H1 (cell line): ENCODE measurements at regions not wholly inside any gene's neighbourhood (a gene's known extent, or its start where the extent isn't known, plus 50 kb on each side); places are given as distances from the start of the nearest gene placed in this dataset.

Experiments
- CTCF ChIA-PET: fragments of 300-600 bp; sonication (Branson Sonifier 250); formaldehyde crosslinking; loops from one replicate; lab custom pipeline; 2021; ENCODE audit not compliant: partially characterized antibody; lab: Charles Lee
- POLR2A ChIA-PET: fragments of 300-600 bp; sonication (Branson Sonifier 250); formaldehyde crosslinking; loops from one replicate; lab custom pipeline; 2021; ENCODE audit warnings: inconsistent platforms; ENCODE audit not compliant: partially characterized antibody; lab: Charles Lee
- DNase-seq, 2 experiments: peaks; one replicate each; pipeline versions ENCODE4 v3.0.0 to v3.0.0-alpha.2; 2010 to 2022; ENCODE audit warnings: low spot score in 2 of 2, low read depth in 1 of 2, mixed read lengths in 1 of 2
- FAIRE-seq: peaks from 2 replicates; lab custom pipeline; 2011; peaks lifted over from hg19 to GRCh38; lab: Jason Lieb, UNC
- H2AFZ ChIP-seq: 2 replicates; pipeline ENCODE4 v1.8.1; 2012; ENCODE audit warnings: low read length, inconsistent platforms
- H2AK5ac ChIP-seq: 2 replicates; pipeline ENCODE4 v1.6.1; 2013; ENCODE audit warnings: low read depth, low read length
- H2BK120ac ChIP-seq: replicated peaks from 2 replicates; pipeline ENCODE3; 2013; ENCODE audit warnings: low read depth, low read length, inconsistent platforms
- H2BK12ac ChIP-seq: 2 replicates; pipeline ENCODE4 v1.6.1; 2013; ENCODE audit warnings: low read depth, low read length
- H2BK15ac ChIP-seq: 2 replicates; pipeline ENCODE4 v1.6.1; 2013; ENCODE audit warnings: low read length
- H2BK20ac ChIP-seq: 2 replicates; pipeline ENCODE4 v1.6.1; 2013; ENCODE audit warnings: low read length
- H2BK5ac ChIP-seq: 2 replicates; pipeline ENCODE4 v1.6.1; 2013; ENCODE audit warnings: low read depth, low read length
- H3K14ac ChIP-seq: 2 replicates; pipeline ENCODE4 v1.6.1; 2013; ENCODE audit warnings: inconsistent platforms; ENCODE audit not compliant: insufficient read length
- H3K18ac ChIP-seq: 2 replicates; pipeline ENCODE4 v1.6.1; 2013; ENCODE audit warnings: low read length; ENCODE audit errors: extremely low read depth
- H3K23ac ChIP-seq: 2 replicates; pipeline ENCODE4 v1.6.1; 2013; ENCODE audit warnings: inconsistent platforms; ENCODE audit not compliant: insufficient read length
- H3K23me2 ChIP-seq: 2 replicates; pipeline ENCODE4 v1.6.1; 2013; ENCODE audit warnings: low read depth, low read length
- H3K27ac ChIP-seq: 2 replicates; pipeline ENCODE4 v1.6.1; 2011; ENCODE audit warnings: low read depth, low read length, inconsistent platforms
- H3K27me3 ChIP-seq, 4 experiments: replicated peaks in 1 of 4; 1 replicate in 1 of 4; 2 replicates in 3 of 4; pipeline versions ENCODE4 v1.6.1 to v1.8.1; 2011 to 2013; ENCODE audit warnings: low read length in 3 of 4, mild to moderate bottlenecking in 3 of 4, inconsistent platforms in 2 of 4, mixed read lengths in 2 of 4, moderate library complexity in 1 of 4; ENCODE audit not compliant: control insufficient read depth in 3 of 4, insufficient read depth in 3 of 4; ENCODE audit errors: extremely low read depth in 1 of 4
- H3K36me3 ChIP-seq, 4 experiments: 2 replicates each; pipeline versions ENCODE4 v1.6.1 to v1.8.1; 2011 to 2013; ENCODE audit warnings: mild to moderate bottlenecking in 4 of 4, low read length in 3 of 4, moderate library complexity in 2 of 4, control low read depth in 1 of 4, inconsistent platforms in 1 of 4; ENCODE audit not compliant: insufficient read depth in 4 of 4, control insufficient read depth in 2 of 4
- H3K4ac ChIP-seq: replicated peaks from 2 replicates; pipeline ENCODE3; 2013; ENCODE audit warnings: low read length, low read depth, mixed read lengths, inconsistent platforms; ENCODE audit not compliant: insufficient read length
- H3K4me1 ChIP-seq, 4 experiments: replicated peaks in 1 of 4; 1 replicate in 1 of 4; 2 replicates in 3 of 4; pipeline versions ENCODE4 v1.6.1 to v1.8.1; 2011 to 2013; ENCODE audit warnings: low read length in 3 of 4, inconsistent platforms in 2 of 4, mixed read lengths in 1 of 4; ENCODE audit not compliant: insufficient read depth in 4 of 4, control insufficient read depth in 3 of 4
- H3K4me2 ChIP-seq, 2 experiments: 2 replicates each; pipeline versions ENCODE4 v1.6.1 to v1.8.1; 2011 to 2013; ENCODE audit warnings: low read depth in 2 of 2, low read length in 2 of 2, control low read depth in 1 of 2, inconsistent platforms in 1 of 2, mild to moderate bottlenecking in 1 of 2; ENCODE audit not compliant: insufficient read depth in 1 of 2
- H3K4me3 ChIP-seq, 4 experiments: fragments of 200-600, 300-600 bp in 1 of 4; sonication (generic), shearing (Covaris generic), sonication (Bioruptor Twin) in 1 of 4; 2 replicates each; pipeline versions ENCODE4 v1.5.1 to v1.8.1; 2011 to 2016; ENCODE audit warnings: low read length in 4 of 4, low read depth in 3 of 4, control low read depth in 2 of 4, inconsistent platforms in 2 of 4, mild to moderate bottlenecking in 2 of 4, mixed read lengths in 1 of 4, moderate library complexity in 1 of 4; ENCODE audit not compliant: insufficient read depth in 2 of 4; ENCODE audit errors: extremely low read depth in 1 of 4
- H3K56ac ChIP-seq: replicated peaks from 2 replicates; pipeline ENCODE3; 2013; ENCODE audit warnings: low read depth, mild to moderate bottlenecking, mixed read lengths, low read length, inconsistent platforms; ENCODE audit not compliant: insufficient read length
- H3K79me1 ChIP-seq: 2 replicates; pipeline ENCODE4 v1.6.1; 2013; ENCODE audit warnings: low read depth, low read length, control low read depth
- H3K79me2 ChIP-seq, 2 experiments: 2 replicates each; pipeline versions ENCODE4 v1.6.1 to v1.8.1; 2012 to 2013; ENCODE audit warnings: low read length in 2 of 2, mild to moderate bottlenecking in 2 of 2, inconsistent platforms in 1 of 2; ENCODE audit not compliant: insufficient read depth in 2 of 2, control insufficient read depth in 1 of 2
- H3K9ac ChIP-seq, 4 experiments: replicated peaks in 1 of 4; 1 replicate in 1 of 4; 2 replicates in 3 of 4; pipeline versions ENCODE4 v1.6.1 to v1.8.1; 2011 to 2013; ENCODE audit warnings: low read depth in 3 of 4, low read length in 3 of 4, control low read depth in 2 of 4, mild to moderate bottlenecking in 2 of 4, moderate library complexity in 2 of 4, inconsistent platforms in 1 of 4; ENCODE audit errors: extremely low read depth in 1 of 4
- H3K9me3 ChIP-seq, 2 experiments: 2 replicates each; pipeline versions ENCODE4 v1.6.1 to v1.8.1; 2012 to 2013; ENCODE audit warnings: mild to moderate bottlenecking in 2 of 2, moderate library complexity in 2 of 2, control low read depth in 1 of 2, inconsistent platforms in 1 of 2, low read depth in 1 of 2, low read length in 1 of 2, mixed read lengths in 1 of 2; ENCODE audit not compliant: insufficient read depth in 2 of 2
- H4K20me1 ChIP-seq, 2 experiments: replicated peaks in 1 of 2; 2 replicates each; pipeline versions ENCODE3 to v1.8.1; 2011 to 2013; ENCODE audit warnings: inconsistent platforms in 2 of 2, low read length in 2 of 2, mild to moderate bottlenecking in 1 of 2; ENCODE audit not compliant: insufficient read depth in 2 of 2, control insufficient read depth in 1 of 2
- H4K5ac ChIP-seq: 2 replicates; pipeline ENCODE4 v1.6.1; 2013; ENCODE audit warnings: low read length, low read depth, mixed read lengths, inconsistent platforms; ENCODE audit not compliant: insufficient read length
- H4K8ac ChIP-seq: 2 replicates; pipeline ENCODE4 v1.8.0; 2013; ENCODE audit warnings: mild to moderate bottlenecking, moderate library complexity, low read length, inconsistent platforms; ENCODE audit not compliant: insufficient read depth; ENCODE audit errors: extremely low read depth
- H4K91ac ChIP-seq: replicated peaks from 2 replicates; pipeline ENCODE3; 2013; ENCODE audit warnings: low read length, mixed read lengths, inconsistent platforms; ENCODE audit not compliant: insufficient read length
- BACH1 ChIP-seq: IDR thresholded peaks from 2 replicates; pipeline ENCODE4 v1.6.1; 2012; ENCODE audit warnings: low read length, improper control_type of control experiment
- GTF2F1 ChIP-seq: IDR thresholded peaks from 2 replicates; pipeline ENCODE4 v1.6.1; 2012; ENCODE audit warnings: low read depth, low read length, improper control_type of control experiment, borderline replicate concordance
- JUND ChIP-seq: IDR thresholded peaks from 2 replicates; pipeline ENCODE4 v1.6.1; 2011; ENCODE audit warnings: mild to moderate bottlenecking, improper control_type of control experiment, low read length
- KDM1A ChIP-seq: fragments of 200-600, 300-600 bp; sonication (generic); IDR thresholded peaks from 2 replicates; pipeline ENCODE4 v1.7.1; 2016; ENCODE audit warnings: mild to moderate bottlenecking, low read length, borderline replicate concordance
- NANOG ChIP-seq: IDR thresholded peaks from 2 replicates; pipeline ENCODE4 v1.6.1; 2011; ENCODE audit warnings: low read length, low read depth, mild to moderate bottlenecking, inconsistent platforms; ENCODE audit not compliant: insufficient read depth, poor library complexity, severe bottlenecking
- PHF8 ChIP-seq: fragments of 200-600 bp; sonication (generic); conservative IDR thresholded peaks from 2 replicates; pipeline ENCODE4 v1.7.1; 2012; ENCODE audit warnings: low read depth, mild to moderate bottlenecking, inconsistent platforms, low read length, moderate library complexity
- RAD21 ChIP-seq, 2 experiments: IDR thresholded peaks in 1 of 2; conservative IDR thresholded peaks in 1 of 2; 2 replicates each; pipeline ENCODE4 v1.6.1; 2011; ENCODE audit warnings: low read depth in 2 of 2, low read length in 2 of 2, improper control_type of control experiment in 1 of 2, inconsistent platforms in 1 of 2, mild to moderate bottlenecking in 1 of 2, moderate library complexity in 1 of 2
- RNF2 ChIP-seq: fragments of 200-900, 300-1000 bp; sonication (generic); IDR thresholded peaks from 2 replicates; pipeline ENCODE4 v1.7.1; 2016; ENCODE audit warnings: borderline replicate concordance, low read depth, mild to moderate bottlenecking, antibody characterized with exemption, low read length; ENCODE audit not compliant: poor library complexity, severe bottlenecking; ENCODE audit errors: missing control alignments
- RXRA ChIP-seq: IDR thresholded peaks from 2 replicates; pipeline ENCODE4 v1.6.1; 2011; ENCODE audit warnings: low read depth, mild to moderate bottlenecking, low read length, moderate library complexity; ENCODE audit not compliant: insufficient read depth
- SIN3A ChIP-seq, 2 experiments: IDR thresholded peaks in 1 of 2; conservative IDR thresholded peaks in 1 of 2; 2 replicates each; pipeline ENCODE4 v1.6.1; 2011 to 2012; ENCODE audit warnings: low read length in 2 of 2, improper control_type of control experiment in 1 of 2, low read depth in 1 of 2, mild to moderate bottlenecking in 1 of 2
- TCF12 ChIP-seq: IDR thresholded peaks from 2 replicates; pipeline ENCODE4 v1.6.1; 2011; ENCODE audit warnings: low read depth, mild to moderate bottlenecking, low read length
- ZNF274 ChIP-seq: IDR thresholded peaks from 2 replicates; pipeline ENCODE4 v1.7.0; 2012; ENCODE audit warnings: low read length, borderline replicate concordance; ENCODE audit errors: extremely low read depth
- WGBS, 2 experiments: shearing (Covaris generic) in 1 of 2; methylation state at CpG; one replicate each; pipeline versions ENCODE4 v1.1.6 to v1.1.7; 2013 to 2015; ENCODE audit warnings: low lambda C conversion rate in 2 of 2, mixed read lengths in 2 of 2, inconsistent platforms in 1 of 2, low coverage in 1 of 2, missing lambda C conversion rate in 1 of 2; ENCODE audit not compliant: insufficient replicate concordance in 2 of 2, insufficient coverage in 1 of 2, insufficient read length in 1 of 2; ENCODE audit errors: extremely low coverage in 1 of 2, missing lambda C conversion rate in 1 of 2; 5-methylcytosine and 5-hydroxymethylcytosine counted together

DNA sequence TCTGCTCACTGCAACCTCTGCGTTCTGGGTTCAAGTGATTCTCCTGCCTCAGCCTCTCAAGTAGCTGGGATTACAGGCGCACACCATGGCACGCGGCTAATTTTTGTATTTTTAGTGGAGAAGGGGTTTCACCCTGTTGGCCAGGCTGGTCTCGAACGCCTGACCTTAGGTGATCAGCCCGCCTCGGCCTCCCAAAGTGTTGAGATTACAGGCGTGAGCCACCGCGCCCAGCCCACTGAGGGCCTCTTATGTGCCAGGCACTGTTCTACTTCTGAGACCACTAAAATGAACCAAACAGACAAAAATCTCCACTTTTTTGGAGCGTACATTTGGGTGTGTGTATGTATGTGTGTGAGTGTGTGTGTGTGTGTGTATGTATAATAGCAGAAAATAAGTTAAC is 117.2 kb upstream of the H2AZ1 start:
- Histone ChIP-seq H4K20me1 (no peaks in the 10 kb centered on the region), H3K36me3 (no peaks in the 10 kb centered on the region), H4K91ac (no peak overlapping the region), H3K27ac (no peak overlapping the region), H2BK120ac (no peak overlapping the region), H3K4me2 (no peak overlapping the region), H3K79me1 (no peaks in the 10 kb centered on the region), H4K5ac (no peak overlapping the region), H3K9me3 (no peaks in the 10 kb centered on the region; a peak in 1 of 4 replicates), H3K23me2 (no peaks in the 10 kb centered on the region), H2AFZ (no peak overlapping the region), H2AK5ac (no peak overlapping the region), H2BK20ac (no peak overlapping the region), H4K8ac (no peak overlapping the region), H3K23ac (no peak overlapping the region), H3K4me1 (no peaks in the 10 kb centered on the region), H3K4me3 (no peak overlapping the region), H2BK12ac (no peak overlapping the region), H2BK5ac (no peak overlapping the region), H2BK15ac (no peak overlapping the region), H3K18ac (no peak overlapping the region), H3K14ac (no peak overlapping the region), H3K4ac (no peak overlapping the region), H3K27me3 (no peaks in the 10 kb centered on the region), H3K79me2 (no peaks in the 10 kb centered on the region), H3K56ac (no peak overlapping the region), H3K9ac (no peak overlapping the region)
- DNase-seq (no peak), FAIRE-seq (no peak)
- no peak for TF ChIP-seq PHF8
- no peak for TF ChIP-seq RNF2
- TF ChIP-seq RXRA: no peak
- no peak for TF ChIP-seq SIN3A (conservative IDR thresholded peaks at IDR 0.05 in 1 of 2, IDR thresholded peaks at IDR 0.05 in 1 of 2; ENCODE audit: low read depth in 1 of 2, low read length in 2 of 2)
- no peak for TF ChIP-seq GTF2F1
- no peak for TF ChIP-seq RAD21 (IDR thresholded peaks at IDR 0.05 in 1 of 2, conservative IDR thresholded peaks at IDR 0.05 in 1 of 2; ENCODE audit: low read depth in 2 of 2, low read length in 2 of 2)
- no peak for TF ChIP-seq NANOG
- TF ChIP-seq TCF12: no peak
- TF ChIP-seq ZNF274: no peak
- TF ChIP-seq KDM1A: no peak
- no peak for TF ChIP-seq JUND
- TF ChIP-seq BACH1: no peak
- ChIA-PET POLR2A (interaction anchor here (1.4 kb wide), 1 partner anchor 119 kb away, joined by 5 read pairs; no protein-coding TSS in a partner anchor), CTCF (interaction anchor here (0.8 to 2.7 kb wide), 4 partner anchors 9 to 69 kb away, joined by 3 to 11 read pairs (median 6); no protein-coding TSS in a partner anchor)
- WGBS, 2 experiments: 93% methylated on average over 8 of the region's 12 CpGs; no CpG with 5 or more reads in 1 of the 2 experiments
